OCI-LY3 (cell line): ENCODE measurements at regions not wholly inside any gene's neighbourhood (a gene's known extent, or its start where the extent isn't known, plus 50 kb on each side); places are given as distances from the start of the nearest gene placed in this dataset.

Experiments
- H2AFZ ChIP-seq: fragments of 200-600, 300-600 bp; shearing (Covaris generic); 2 replicates; pipeline ENCODE4 v1.6.0; 2014; ENCODE audit warnings: antibody characterized with exemption, low read depth, low read length
- H3K27ac ChIP-seq: fragments of 200-600, 300-600 bp; sonication (generic); 2 replicates; pipeline ENCODE4 v1.5.1; 2014; ENCODE audit warnings: mild to moderate bottlenecking, low read length, moderate library complexity, mixed read lengths
- H3K27me3 ChIP-seq: fragments of 200-600, 300-600 bp; sonication (generic); 2 replicates; pipeline ENCODE4 v1.6.1; 2014; ENCODE audit warnings: low read depth, low read length, mixed read lengths
- H3K36me3 ChIP-seq: fragments of 200-600, 300-600 bp; sonication (generic); replicated peaks from 2 replicates; pipeline ENCODE3; 2014; ENCODE audit warnings: low read depth, low read length, mixed read lengths
- H3K4me1 ChIP-seq: fragments of 300-600, 200-600 bp; sonication (generic); 2 replicates; pipeline ENCODE4 v1.6.1; 2014; ENCODE audit warnings: low read length, mixed read lengths
- H3K4me2 ChIP-seq: fragments of 200-600, 300-600 bp; sonication (generic); 2 replicates; pipeline ENCODE4 v1.6.1; 2014; ENCODE audit warnings: low read length, mixed read lengths
- H3K4me3 ChIP-seq: fragments of 300-600, 200-600 bp; sonication (generic); 2 replicates; pipeline ENCODE4 v1.5.1; 2014; ENCODE audit warnings: antibody characterized with exemption, mild to moderate bottlenecking, low read length, moderate library complexity
- H3K79me2 ChIP-seq: fragments of 300-600, 200-600 bp; shearing (Covaris generic); 2 replicates; pipeline ENCODE4 v1.6.1; 2014; ENCODE audit warnings: mild to moderate bottlenecking, low read length, mixed read lengths
- H3K9ac ChIP-seq: fragments of 300-600, 200-600 bp; shearing (Covaris generic); 2 replicates; pipeline ENCODE4 v1.6.0; 2014; ENCODE audit warnings: mild to moderate bottlenecking, low read length, moderate library complexity
- H3K9me3 ChIP-seq: fragments of 200-600, 300-600 bp; shearing (Covaris generic); 2 replicates; pipeline ENCODE4 v1.6.1; 2014; ENCODE audit warnings: low read length, mixed read lengths; ENCODE audit not compliant: insufficient read depth
- H4K20me1 ChIP-seq: fragments of 200-600, 300-600 bp; sonication (generic); 2 replicates; pipeline ENCODE4 v1.6.1; 2016; ENCODE audit warnings: low read length, mixed read lengths; ENCODE audit not compliant: insufficient read depth
- CTCF ChIP-seq: fragments of 200-600, 300-600 bp; sonication (generic); IDR thresholded peaks from 2 replicates; pipeline ENCODE4 v1.5.1; 2014; ENCODE audit warnings: antibody characterized with exemption, low read length, low read depth
- EZH2phosphoT487 ChIP-seq: fragments of 200-600 bp; shearing (Covaris generic); IDR thresholded peaks from 2 replicates; pipeline ENCODE4 v1.6.1; 2018; ENCODE audit warnings: antibody characterized with exemption, mixed run types, low read depth

GRCh38 chr14:53391156-53391555 lies 238.0 kb upstream of the DDHD1 start:
- Histone ChIP-seq H3K36me3 (no peaks in the 10 kb centered on the region), H3K9me3 (no peaks in the 10 kb centered on the region), H4K20me1 (no peaks in the 10 kb centered on the region), H3K4me1 (no peaks in the 10 kb centered on the region; the same call in 1 of the 2 replicates), H2AFZ (no peak overlapping the region), H3K27ac (no peak overlapping the region), H3K79me2 (no peaks in the 10 kb centered on the region), H3K4me2 (no peak overlapping the region), H3K27me3 (0 out of 2 replicates have a peak, but pooled peaks cover 11% of the 10 kb centered on the region), H3K9ac (no peak overlapping the region), H3K4me3 (no peak overlapping the region)
- TF ChIP-seq CTCF (no peak), EZH2phosphoT487 (no peak)

DNA sequence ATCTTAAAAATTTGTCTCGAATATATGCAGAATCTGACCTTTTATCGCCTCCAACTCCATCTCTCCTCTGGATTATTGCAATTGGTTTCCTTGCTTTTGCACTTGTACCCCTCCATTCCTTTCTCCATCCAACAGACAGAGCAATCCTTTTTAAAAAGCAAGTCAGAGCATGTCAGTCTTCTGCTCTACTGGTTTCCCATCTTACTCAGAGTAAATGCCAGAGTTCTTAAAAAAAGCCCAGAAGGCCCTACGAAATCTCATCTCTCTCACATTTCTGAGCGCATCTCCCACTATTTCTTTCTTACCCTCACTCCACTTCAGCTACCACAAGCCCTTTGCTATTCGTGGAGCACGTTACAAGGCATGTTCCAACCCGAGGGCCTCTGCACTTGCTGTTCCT lies 236.9 kb upstream of the DDHD1 start:
- Histone ChIP-seq H2AFZ (no peak overlapping the region), H3K9me3 (no peaks in the 10 kb centered on the region), H3K4me2 (no peak overlapping the region), H3K36me3 (no peaks in the 10 kb centered on the region), H3K9ac (no peak overlapping the region), H4K20me1 (no peaks in the 10 kb centered on the region), H3K4me1 (no peaks in the 10 kb centered on the region; the same call in 1 of the 2 replicates), H3K27ac (no peak overlapping the region), H3K79me2 (no peaks in the 10 kb centered on the region), H3K27me3 (0 out of 2 replicates have a peak, but pooled peaks cover 11% of the 10 kb centered on the region), H3K4me3 (no peak overlapping the region)
- TF ChIP-seq EZH2phosphoT487 (no peak), CTCF (no peak)

- Histone ChIP-seq H2AFZ (no peak overlapping the region), H3K4me1 (no peaks in the 10 kb centered on the region; the same call in 1 of the 2 replicates), H3K9ac (no peak overlapping the region), H3K4me3 (no peak overlapping the region), H3K4me2 (no peak overlapping the region), H3K79me2 (no peaks in the 10 kb centered on the region), H3K36me3 (no peaks in the 10 kb centered on the region), H4K20me1 (no peaks in the 10 kb centered on the region), H3K9me3 (no peaks in the 10 kb centered on the region), H3K27me3 (0 out of 2 replicates have a peak, but pooled peaks cover 11% of the 10 kb centered on the region), H3K27ac (no peak overlapping the region)
- no peak for TF ChIP-seq EZH2phosphoT487
- TF ChIP-seq CTCF, result no peak
Measured at GRCh38 chr14:53389202-53389601, 236.1 kb upstream of the DDHD1 start.

GRCh38 chr14:53386362-53386761 lies 233.2 kb upstream of the DDHD1 start:
- 0 out of 2 replicates have a peak, but pooled peaks cover 11% of the 10 kb centered on the region for H3K27me3 ChIP-seq
- H2AFZ ChIP-seq, result no peak overlapping the region
- H4K20me1 ChIP-seq, result no peaks in the 10 kb centered on the region
- H3K9me3 ChIP-seq, result no peaks in the 10 kb centered on the region
- TF ChIP-seq EZH2phosphoT487 (no peak), CTCF (no peak)
- H3K4me1 ChIP-seq, result no peaks in the 10 kb centered on the region; the same call in 1 of the 2 replicates
- no peak overlapping the region for H3K4me3 ChIP-seq
- H3K79me2 ChIP-seq, result no peaks in the 10 kb centered on the region
- H3K27ac ChIP-seq, result no peak overlapping the region
- H3K9ac ChIP-seq, result no peak overlapping the region
- no peaks in the 10 kb centered on the region for H3K36me3 ChIP-seq
- H3K4me2 ChIP-seq, result no peak overlapping the region
